Activated CD8-positive, alpha-beta memory T cell treated with anti-CD3 and anti-CD28 coated beads for 24 hours (primary cell): ENCODE measurements at regions not wholly inside any gene's neighbourhood (a gene's known extent, or its start where the extent isn't known, plus 50 kb on each side); places are given as distances from the start of the nearest gene placed in this dataset.

Experiments used
- DNase-seq: peaks from one replicate; pipeline ENCODE4 v3.0.0-alpha.2; 2020

- DNase-seq: no peak
Measured at GRCh38 chr16:51402785-51403184, 251.7 kb upstream of the SALL1 start.

- DNase-seq: no peak
Measured at GRCh38 chr16:51402298-51402697, 251.2 kb upstream of the SALL1 start.

DNA sequence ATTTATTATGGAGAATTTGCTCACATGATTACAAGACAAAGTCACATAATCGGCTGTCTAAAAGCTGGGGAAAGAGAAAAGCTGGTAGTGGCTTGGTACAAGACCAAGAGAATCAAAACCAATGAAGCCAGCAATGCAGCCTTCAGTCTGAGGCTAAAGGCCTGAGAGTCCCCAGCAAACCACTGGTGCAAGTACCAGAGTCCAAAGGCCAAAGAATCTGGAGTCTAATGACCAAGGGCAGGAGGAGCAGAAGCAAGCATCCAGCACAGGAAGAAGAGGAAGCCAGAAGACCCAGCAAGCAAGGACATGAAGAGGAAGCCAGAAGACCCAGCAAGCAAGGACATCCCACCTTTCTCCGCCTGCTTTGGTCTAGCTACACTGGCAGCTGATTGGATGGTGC lies 250.6 kb upstream of the SALL1 start:
- DNase-seq: no peak

- DNase-seq: no peak
Measured at GRCh38 chr16:51399908-51400670, 249.0 kb upstream of the SALL1 start.

DNA sequence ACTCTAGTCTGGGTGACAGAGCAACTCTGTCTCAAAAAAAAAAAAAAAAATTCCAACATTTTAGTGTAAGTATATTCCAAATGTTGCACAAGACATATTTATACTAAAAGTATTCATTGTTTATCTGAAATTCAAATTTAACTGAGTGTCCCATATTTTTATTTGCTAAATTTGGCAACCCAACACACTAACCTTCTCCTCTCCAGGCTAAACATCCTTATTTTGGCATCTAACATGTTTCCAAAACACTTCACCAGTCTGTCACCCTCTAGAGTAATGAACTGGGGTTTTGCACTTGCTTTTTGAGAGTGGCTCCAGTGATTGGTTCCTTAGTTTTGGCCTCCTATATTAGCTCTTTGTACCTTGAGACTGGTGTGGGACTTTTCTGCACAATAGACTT lies 243.4 kb upstream of the SALL1 start:
- no peak for DNase-seq

DNA sequence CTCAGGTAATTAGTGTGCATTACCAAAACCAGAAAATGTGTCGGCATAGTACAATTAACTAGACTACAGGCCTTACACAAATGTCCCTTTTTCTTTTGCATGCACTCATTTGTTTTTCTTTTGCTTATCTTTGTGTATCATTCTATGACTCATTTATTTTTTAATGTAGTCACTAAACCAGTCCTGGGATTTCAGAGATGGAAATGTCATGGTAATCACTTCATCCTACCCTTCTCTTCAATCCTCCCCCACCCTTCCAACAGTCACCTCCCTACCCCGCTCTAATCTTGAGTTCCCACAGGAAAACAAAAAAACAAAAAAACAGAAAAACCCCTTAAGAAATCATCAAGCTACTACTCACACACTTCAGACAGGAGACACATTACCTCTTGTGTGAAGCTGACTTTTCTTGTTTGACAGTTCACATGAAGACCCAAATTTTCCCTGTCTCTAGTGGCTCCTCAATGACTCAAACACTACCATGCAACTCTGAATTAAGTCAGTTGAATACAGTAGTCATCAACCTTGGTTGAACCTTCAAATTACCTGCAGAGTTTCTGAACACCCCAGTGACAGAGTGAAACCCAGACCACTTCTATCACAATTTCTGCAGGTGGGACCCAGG lies 242.4 kb upstream of the SALL1 start:
- no peak for DNase-seq

DNA sequence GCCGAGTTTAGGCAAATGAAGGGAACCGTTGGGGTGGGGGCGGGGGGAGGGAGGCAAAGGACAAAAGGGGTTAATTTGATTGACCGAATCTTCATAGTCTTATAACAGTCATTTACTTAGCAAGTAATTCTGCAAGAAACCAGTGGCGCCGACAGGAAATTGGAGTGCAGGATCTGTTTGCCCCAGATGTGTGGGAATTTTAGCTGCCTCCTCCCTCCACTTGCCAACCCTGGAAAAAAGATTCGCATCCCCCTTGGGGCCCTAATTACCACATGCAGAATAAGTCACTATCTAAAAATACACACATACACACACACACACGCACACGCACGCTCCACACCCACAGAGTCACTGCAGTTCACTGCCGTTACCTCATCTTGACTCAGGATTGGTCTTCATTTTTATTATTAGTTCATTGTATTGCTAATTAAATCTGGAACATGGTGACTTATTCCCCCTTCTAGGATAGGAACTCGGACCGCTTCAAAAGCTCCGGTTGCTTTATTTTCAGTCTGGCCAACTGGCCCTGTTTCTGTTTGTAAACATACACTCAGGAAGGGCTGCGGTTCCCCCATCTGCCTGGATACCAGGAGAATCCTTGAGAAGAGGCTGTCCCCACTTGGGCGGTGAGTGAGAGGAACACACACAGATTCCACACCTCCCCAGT lies 241.6 kb upstream of the SALL1 start:
- DNase-seq: no peak

- DNase-seq: no peak
Measured at GRCh38 chr16:51391798-51392511, 240.9 kb upstream of the SALL1 start.

DNA sequence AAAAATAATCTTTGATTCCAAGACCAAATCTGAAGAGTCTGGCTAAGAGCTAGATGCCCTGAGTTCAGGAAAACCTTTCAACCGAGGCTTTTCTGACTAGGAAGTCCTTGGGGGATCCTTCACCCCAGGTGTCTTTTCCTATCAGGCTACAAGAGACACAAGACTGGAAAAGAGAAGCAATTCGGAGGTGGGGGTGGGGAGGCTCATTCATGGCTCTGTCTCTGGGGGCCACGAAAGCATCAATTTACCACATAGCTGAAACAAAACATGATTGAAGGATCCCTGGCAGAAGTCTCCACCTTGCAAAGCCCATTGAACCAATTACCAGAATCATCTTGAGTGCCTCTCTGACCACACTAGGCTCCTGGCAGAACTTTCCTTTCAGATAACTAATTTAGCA lies 239.8 kb upstream of the SALL1 start:
- DNase-seq: no peak

DNA sequence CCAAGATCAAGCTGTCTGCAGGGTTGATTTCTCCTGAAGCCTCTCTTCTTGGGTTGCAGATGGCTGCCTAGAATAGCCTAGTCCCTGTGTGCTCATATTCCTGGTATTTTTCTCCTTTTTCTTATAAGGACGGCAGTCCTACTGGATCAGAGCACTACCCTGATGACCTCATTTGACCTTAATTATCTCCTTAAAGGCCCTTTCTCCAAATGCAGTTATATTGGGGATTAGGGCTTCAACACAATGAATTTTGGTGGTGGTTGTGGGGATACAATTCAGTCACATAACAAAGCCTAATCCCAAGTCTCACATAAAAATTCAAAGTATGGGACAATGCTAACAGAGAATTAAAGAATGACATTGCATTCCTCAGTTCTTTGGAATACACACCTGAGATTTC lies 238.8 kb upstream of the SALL1 start:
- DNase-seq: no peak

GRCh38 chr16:51388516-51388951 lies 237.5 kb upstream of the SALL1 start:
- no peak for DNase-seq

GRCh38 chr16:51383909-51384308 lies 232.8 kb upstream of the SALL1 start:
- no peak for DNase-seq

DNA sequence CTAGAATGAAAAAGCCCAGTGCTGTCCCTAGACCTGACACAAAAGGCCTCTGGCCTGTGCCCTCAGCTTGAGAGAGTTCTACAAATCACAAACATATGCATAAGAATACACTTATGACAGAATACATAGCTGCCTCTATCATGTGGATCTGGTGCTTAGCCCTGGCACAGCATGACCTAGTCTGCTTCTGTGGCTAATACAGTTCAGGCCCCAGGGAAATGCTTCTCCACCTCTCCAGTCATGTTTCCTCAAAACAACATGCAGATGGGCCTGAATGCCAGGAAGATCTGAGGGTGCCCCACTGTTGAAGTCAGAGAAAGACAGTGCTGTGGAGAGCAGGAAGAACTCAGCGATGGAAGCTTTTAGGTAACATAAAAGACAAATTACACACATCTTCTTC lies 231.9 kb upstream of the SALL1 start:
- DNase-seq: no peak

GRCh38 chr16:51382211-51382610 lies 231.1 kb upstream of the SALL1 start:
- DNase-seq: no peak

GRCh38 chr16:51376080-51376479 lies 225.0 kb upstream of the SALL1 start:
- DNase-seq: no peak

DNA sequence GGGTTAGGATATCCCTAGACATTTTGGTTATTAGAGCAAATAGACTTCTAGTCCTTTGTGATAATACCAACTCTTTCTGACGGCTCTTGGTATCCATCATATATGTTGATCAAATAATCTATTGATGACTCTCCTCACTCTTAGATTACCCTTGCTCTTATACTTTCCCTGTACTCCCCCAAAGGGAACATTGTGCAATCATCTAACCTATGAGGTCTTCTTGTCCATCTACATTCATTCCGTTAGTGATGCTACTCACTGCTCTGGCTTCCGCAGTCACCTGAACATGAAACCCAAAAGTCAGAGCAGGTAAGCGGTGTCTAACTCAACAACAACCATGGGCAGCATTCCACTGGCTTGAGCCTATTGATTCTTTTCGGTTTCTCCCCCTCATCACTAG lies 223.7 kb upstream of the SALL1 start:
- no peak for DNase-seq

GRCh38 chr16:51374346-51374745 lies 223.3 kb upstream of the SALL1 start:
- DNase-seq: no peak

DNA sequence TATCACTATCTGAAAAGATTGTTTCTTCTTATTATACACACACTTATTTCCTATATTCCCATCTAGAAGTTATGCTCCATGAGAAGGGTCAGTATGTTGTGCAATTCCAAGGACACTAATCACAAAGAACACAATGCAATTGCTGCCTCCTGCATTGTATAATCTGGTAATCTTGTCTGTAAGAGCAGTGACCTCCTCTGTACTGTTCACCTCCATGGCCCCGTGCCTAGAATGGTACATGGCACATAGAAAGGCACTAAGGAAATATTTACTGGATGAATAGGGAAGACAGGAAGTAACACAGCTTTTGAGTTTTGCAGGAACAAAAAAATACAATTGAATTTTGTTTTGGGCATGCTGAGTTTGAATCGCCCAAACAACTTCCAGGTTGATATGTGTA lies 214.6 kb upstream of the SALL1 start:
- DNase-seq: no peak

- DNase-seq: no peak
Measured at GRCh38 chr16:51359141-51359955, 208.3 kb upstream of the SALL1 start.

DNA sequence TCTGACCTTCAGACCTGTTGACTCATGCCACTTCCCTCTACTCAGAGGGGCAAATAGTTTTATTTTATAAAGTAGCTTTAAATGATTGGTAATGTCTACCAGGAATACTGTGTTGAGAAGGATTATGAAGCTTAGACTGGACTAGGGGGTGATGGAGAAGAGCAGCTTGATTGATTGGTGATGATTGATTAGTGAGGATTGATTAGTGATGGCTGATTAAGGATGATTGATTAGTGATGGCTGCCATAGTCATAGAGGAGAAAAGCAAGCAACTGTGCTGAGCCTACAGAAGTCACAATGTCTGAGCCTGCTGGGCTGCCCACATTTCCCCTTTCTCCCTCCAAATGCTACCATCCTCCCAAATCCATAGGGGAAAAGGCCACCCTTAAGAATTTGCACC lies 206.8 kb upstream of the SALL1 start:
- no peak for DNase-seq

DNA sequence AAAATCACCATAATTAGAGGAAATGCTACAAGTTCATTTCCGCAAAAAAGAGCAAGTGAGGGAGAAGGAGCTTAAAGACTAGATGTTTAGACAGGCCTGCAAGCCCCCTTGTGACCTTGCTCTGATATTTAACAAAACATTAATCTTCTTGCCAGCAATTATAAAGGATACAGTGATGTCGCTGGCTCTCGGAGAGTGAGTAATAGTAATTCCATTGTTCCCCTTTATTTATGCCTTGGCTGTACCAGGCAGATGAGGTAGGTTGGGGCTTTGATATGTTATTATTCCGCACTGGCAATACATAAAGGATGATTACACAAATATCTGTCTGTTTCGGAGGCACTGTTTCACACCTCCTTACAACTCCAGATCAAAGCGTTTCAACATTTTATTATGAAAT lies 204.8 kb upstream of the SALL1 start:
- DNase-seq: no peak

DNA sequence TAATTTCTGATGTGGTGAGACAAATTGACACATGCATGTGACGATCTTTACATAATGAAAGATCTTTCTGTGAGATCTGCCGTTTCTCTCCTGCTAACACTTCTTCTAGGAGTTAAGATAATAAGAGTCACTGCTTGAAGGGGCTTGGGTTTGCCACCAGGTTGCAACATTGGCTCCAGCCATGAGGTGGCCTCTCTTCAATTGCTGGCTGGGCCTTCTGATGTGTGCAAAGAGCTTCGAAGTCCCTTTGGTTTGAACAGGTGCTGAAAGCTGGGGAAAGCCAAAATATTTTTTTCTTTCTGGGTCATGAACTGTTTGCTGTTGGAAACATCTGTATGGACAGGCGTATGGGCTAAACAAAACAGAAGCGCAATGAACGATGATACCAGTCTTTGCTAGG lies 204.1 kb upstream of the SALL1 start:
- DNase-seq: no peak

GRCh38 chr16:51353055-51353454 lies 202.0 kb upstream of the SALL1 start:
- DNase-seq: no peak
